Stimulated activated effector memory CD8-positive, alpha-beta T cell treated with anti-CD3 and anti-CD28 coated beads, Interleukin-12 subunit alpha, Interleukin-12 subunit beta, amount 100 ng/mL, for 72 hours (primary cell): ENCODE measurements at regions not wholly inside any gene's neighbourhood (a gene's known extent, or its start where the extent isn't known, plus 50 kb on each side); places are given as distances from the start of the nearest gene placed in this dataset.

Experiments
- ATAC-seq: fragments of 150-1000 bp; cut with Tn5 transposase; 2 replicates; pipeline ENCODE4 v1.10.0; 2021
- DNase-seq, 2 donors: peaks; one replicate each; pipeline ENCODE4 v3.0.0; 2021 to 2022; ENCODE audit warnings: low spot score in 2 of 2
- H3K27ac Mint-ChIP-seq: one replicate; pipeline ENCODE4 v1.8.0; 2022; ENCODE audit warnings: mild to moderate bottlenecking, mixed read lengths
- H3K36me3 Mint-ChIP-seq: one replicate; pipeline ENCODE4 v1.8.0; 2022; ENCODE audit warnings: mild to moderate bottlenecking, mixed read lengths
- H3K4me1 Mint-ChIP-seq: one replicate; pipeline ENCODE4 v1.8.0; 2022; ENCODE audit warnings: mixed read lengths
- H3K4me3 Mint-ChIP-seq: one replicate; pipeline ENCODE4 v1.8.0; 2022; ENCODE audit warnings: mild to moderate bottlenecking, mixed read lengths
- H3K9me3 Mint-ChIP-seq: one replicate; pipeline ENCODE4 v1.8.0; 2022; ENCODE audit warnings: mixed read lengths

- DNase-seq = no peak
- Mint-ChIP-seq H3K27ac (no peak overlapping the region), H3K9me3 (peaks cover 14% of the 10 kb centered on the region), H3K4me3 (no peak overlapping the region), H3K36me3 (no peaks in the 10 kb centered on the region), H3K4me1 (no peaks in the 10 kb centered on the region)
- no peak for ATAC-seq
Observed at GRCh38 chr12:114863911-114864310, 179.9 kb upstream of the TBX3 start.

GRCh38 chr12:114860969-114861368 is 177.0 kb upstream of the TBX3 start:
- Mint-ChIP-seq H3K36me3 (no peaks in the 10 kb centered on the region), H3K4me1 (no peaks in the 10 kb centered on the region), H3K4me3 (no peak overlapping the region), H3K27ac (no peak overlapping the region), H3K9me3 (peaks cover 11% of the 10 kb centered on the region)
- DNase-seq (no peak), ATAC-seq (no peak)

- Mint-ChIP-seq H3K9me3 (peaks cover 15% of the 10 kb centered on the region), H3K27ac (no peak overlapping the region), H3K4me1 (no peaks in the 10 kb centered on the region), H3K36me3 (no peaks in the 10 kb centered on the region), H3K4me3 (no peak overlapping the region)
- DNase-seq = no peak
- ATAC-seq = no peak
Observed at GRCh38 chr12:114858388-114859146, 174.6 kb upstream of the TBX3 start.

- DNase-seq (no peak), ATAC-seq (no peak)
- no peak overlapping the region for H3K4me3 Mint-ChIP-seq
- H3K4me1 Mint-ChIP-seq = no peaks in the 10 kb centered on the region
- peaks cover 12% of the 10 kb centered on the region for H3K9me3 Mint-ChIP-seq
- H3K27ac Mint-ChIP-seq = no peak overlapping the region
- no peaks in the 10 kb centered on the region for H3K36me3 Mint-ChIP-seq
Observed at GRCh38 chr12:114855678-114856077, 171.7 kb upstream of the TBX3 start.

- Mint-ChIP-seq H3K27ac (no peak overlapping the region), H3K36me3 (no peaks in the 10 kb centered on the region), H3K9me3 (peaks cover 11% of the 10 kb centered on the region), H3K4me3 (no peak overlapping the region), H3K4me1 (no peaks in the 10 kb centered on the region)
- ATAC-seq (no peak), DNase-seq (no peak)
Observed at GRCh38 chr12:114852976-114853529, 169.1 kb upstream of the TBX3 start.

- Mint-ChIP-seq H3K4me3 (no peak overlapping the region), H3K9me3 (peaks cover 10% of the 10 kb centered on the region)
- no peak for DNase-seq
Observed at GRCh38 chr12:114851981-114852380, 168.0 kb upstream of the TBX3 start.

GRCh38 chr12:114850661-114851275 is 166.8 kb upstream of the TBX3 start:
- ATAC-seq (no peak), DNase-seq (no peak)
- Mint-ChIP-seq H3K27ac (no peak overlapping the region), H3K4me1 (no peaks in the 10 kb centered on the region), H3K9me3 (peaks cover 10% of the 10 kb centered on the region), H3K36me3 (no peaks in the 10 kb centered on the region), H3K4me3 (no peak overlapping the region)

More at GRCh38 chr12:114851981-114852380, 168.0 kb upstream of the TBX3 start:
- no peak overlapping the region for H3K27ac Mint-ChIP-seq
- ATAC-seq = no peak
- H3K4me1 Mint-ChIP-seq = no peaks in the 10 kb centered on the region
- H3K36me3 Mint-ChIP-seq = no peaks in the 10 kb centered on the region

- Mint-ChIP-seq H3K36me3 (no peaks in the 10 kb centered on the region), H3K4me3 (no peak overlapping the region), H3K4me1 (no peaks in the 10 kb centered on the region), H3K9me3 (peaks cover 1% of the 10 kb centered on the region), H3K27ac (no peak overlapping the region)
- no peak for DNase-seq
- no peak for ATAC-seq
Observed at GRCh38 chr12:114848666-114849065, 164.7 kb upstream of the TBX3 start.

GRCh38 chr12:114847441-114848035 is 163.6 kb upstream of the TBX3 start:
- no peaks in the 10 kb centered on the region for H3K36me3 Mint-ChIP-seq
- ATAC-seq (no peak), DNase-seq (no peak)
- H3K9me3 Mint-ChIP-seq = no peaks in the 10 kb centered on the region
- no peak overlapping the region for H3K27ac Mint-ChIP-seq
- H3K4me1 Mint-ChIP-seq = no peaks in the 10 kb centered on the region
- H3K4me3 Mint-ChIP-seq = no peak overlapping the region

- Mint-ChIP-seq H3K4me3 (no peak overlapping the region), H3K9me3 (no peaks in the 10 kb centered on the region), H3K27ac (no peak overlapping the region), H3K36me3 (no peaks in the 10 kb centered on the region), H3K4me1 (no peaks in the 10 kb centered on the region)
- ATAC-seq (no peak), DNase-seq (no peak)
Observed at GRCh38 chr12:114846771-114847170, 162.8 kb upstream of the TBX3 start.

GRCh38 chr12:114841557-114842251 is 157.7 kb upstream of the TBX3 start:
- no peaks in the 10 kb centered on the region for H3K9me3 Mint-ChIP-seq
- no peaks in the 10 kb centered on the region for H3K36me3 Mint-ChIP-seq
- no peak overlapping the region for H3K27ac Mint-ChIP-seq
- no peak overlapping the region for H3K4me3 Mint-ChIP-seq
- no peaks in the 10 kb centered on the region for H3K4me1 Mint-ChIP-seq
- no peak for ATAC-seq
- no peak for DNase-seq

GRCh38 chr12:114838480-114838879 is 154.5 kb upstream of the TBX3 start:
- Mint-ChIP-seq H3K9me3 (no peaks in the 10 kb centered on the region), H3K4me1 (no peaks in the 10 kb centered on the region), H3K27ac (no peak overlapping the region), H3K36me3 (no peaks in the 10 kb centered on the region), H3K4me3 (no peak overlapping the region)
- DNase-seq (no peak), ATAC-seq (no peak)

GRCh38 chr12:114836609-114837008 is 152.6 kb upstream of the TBX3 start:
- no peaks in the 10 kb centered on the region for H3K4me1 Mint-ChIP-seq
- no peak overlapping the region for H3K4me3 Mint-ChIP-seq
- ATAC-seq (no peak), DNase-seq (no peak)
- H3K36me3 Mint-ChIP-seq = no peaks in the 10 kb centered on the region
- no peaks in the 10 kb centered on the region for H3K9me3 Mint-ChIP-seq
- no peak overlapping the region for H3K27ac Mint-ChIP-seq

GRCh38 chr12:114835031-114835430 is 151.1 kb upstream of the TBX3 start:
- DNase-seq = no peak
- Mint-ChIP-seq H3K27ac (no peak overlapping the region), H3K4me3 (no peak overlapping the region), H3K4me1 (no peaks in the 10 kb centered on the region), H3K9me3 (no peaks in the 10 kb centered on the region), H3K36me3 (no peaks in the 10 kb centered on the region)
- ATAC-seq = no peak

GRCh38 chr12:114834621-114835020 is 150.6 kb upstream of the TBX3 start:
- Mint-ChIP-seq H3K4me3 (no peak overlapping the region), H3K9me3 (no peaks in the 10 kb centered on the region), H3K27ac (no peak overlapping the region), H3K4me1 (no peaks in the 10 kb centered on the region), H3K36me3 (no peaks in the 10 kb centered on the region)
- ATAC-seq = no peak
- no peak for DNase-seq
